Mesothelial cell of epicardium (in vitro differentiated cells): ENCODE measurements at regions not wholly inside any gene's neighbourhood (a gene's known extent, or its start where the extent isn't known, plus 50 kb on each side); places are given as distances from the start of the nearest gene placed in this dataset.
A peak's percentile ranks its signal among the peaks of the same experiment; 100 is the strongest.

Experiments used
- DNase-seq, 2 experiments: peaks; one replicate each; pipeline ENCODE4 v3.0.0; 2021; ENCODE audit warnings: low spot score in 2 of 2; ENCODE audit not compliant: unreplicated experiment in 2 of 2
- H3K27ac Mint-ChIP-seq: 2 replicates; pipeline ENCODE4 v1.8.0; 2021; ENCODE audit warnings: mixed read lengths
- H3K27me3 Mint-ChIP-seq: 2 replicates; pipeline ENCODE4 v1.8.0; 2021; ENCODE audit warnings: low read depth, mixed read lengths
- H3K36me3 Mint-ChIP-seq: 2 replicates; pipeline ENCODE4 v1.8.0; 2021; ENCODE audit warnings: mixed read lengths
- H3K4me1 Mint-ChIP-seq: 2 replicates; pipeline ENCODE4 v1.8.0; 2021; ENCODE audit warnings: mixed read lengths
- H3K4me3 Mint-ChIP-seq: 2 replicates; pipeline ENCODE4 v1.8.0; 2021; ENCODE audit warnings: mild to moderate bottlenecking, moderate library complexity, mixed read lengths
- H3K9me3 Mint-ChIP-seq: 2 replicates; pipeline ENCODE4 v1.8.0; 2021; ENCODE audit warnings: mixed read lengths
- CTCF ChIP-seq: fragments of 200-600 bp; sonication (generic); IDR thresholded peaks from one replicate; pipeline ENCODE4 v1.5.0; 2021; ENCODE audit warnings: antibody characterized with exemption; ENCODE audit not compliant: unreplicated experiment

DNA sequence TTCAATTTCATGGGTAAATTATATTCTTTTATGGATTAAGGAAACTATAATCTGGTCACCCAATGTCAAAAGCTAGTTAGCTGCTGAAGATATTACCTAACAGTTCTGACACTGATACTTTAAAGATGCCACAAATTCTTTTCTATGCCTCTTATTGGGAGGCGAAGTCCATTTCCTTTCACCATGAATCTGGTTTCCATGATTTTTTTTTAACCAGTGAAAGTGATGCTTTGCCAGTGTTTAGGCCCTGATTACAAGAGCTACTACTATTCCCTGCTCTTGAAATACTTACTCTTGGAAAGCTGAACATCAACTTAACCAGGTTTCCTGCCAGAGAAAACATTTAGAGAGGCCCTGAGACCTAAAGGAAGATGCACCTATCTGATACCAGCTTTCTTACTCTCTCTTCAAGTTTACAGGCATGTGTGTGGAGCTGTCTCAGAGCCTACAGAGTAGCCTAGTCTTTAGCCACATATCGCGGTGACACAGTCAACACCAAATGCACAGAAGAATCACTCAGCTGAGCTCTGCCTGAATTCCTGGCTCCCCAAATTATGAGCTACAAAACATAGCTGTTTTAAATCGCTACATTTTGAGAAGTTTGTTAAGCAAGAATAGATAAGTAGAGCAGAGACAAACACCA lies 1280.8 kb downstream of the PCDH7 start:
- no peak for TF ChIP-seq CTCF
- Mint-ChIP-seq H3K4me1 (peaks cover 14% of the 10 kb centered on the region), H3K9me3 (peaks cover 4% of the 10 kb centered on the region), H3K27me3 (no peaks in the 10 kb centered on the region), H3K4me3 (no peak overlapping the region), H3K36me3 (peaks cover 2% of the 10 kb centered on the region), H3K27ac (no peak overlapping the region)
- DNase-seq, result no peak

DNA sequence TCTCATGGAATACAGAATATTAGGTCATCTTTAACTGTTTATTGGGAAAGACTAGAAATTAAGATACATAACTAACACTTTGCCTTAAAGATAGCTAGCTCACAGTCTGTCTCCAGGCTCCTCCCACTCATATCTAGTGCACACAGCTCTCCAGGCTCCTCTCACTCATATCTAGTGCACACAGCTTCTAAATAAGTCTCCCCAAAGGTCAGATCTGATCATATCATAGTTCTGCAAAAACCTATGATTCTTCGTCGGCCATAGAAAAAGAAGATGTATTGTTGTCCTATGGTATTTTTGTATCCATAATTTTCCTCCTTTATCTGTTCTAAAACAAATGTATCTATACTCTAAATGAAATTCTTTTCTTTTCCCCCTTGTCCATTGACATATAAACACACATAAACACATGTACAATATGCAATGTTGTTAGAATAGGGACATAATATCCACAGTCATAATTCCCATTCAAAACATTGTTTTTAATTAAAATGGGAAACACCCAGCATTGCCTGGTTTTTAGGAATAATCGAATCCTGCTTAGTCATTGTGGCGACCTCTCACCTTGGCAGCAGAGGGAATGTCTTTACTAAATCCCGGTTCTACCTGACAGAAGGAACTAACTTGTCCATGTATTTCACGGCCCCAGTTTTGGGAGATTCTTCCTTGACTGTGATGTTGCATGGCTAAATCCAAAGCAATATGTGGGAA lies 1282.0 kb downstream of the PCDH7 start:
- Mint-ChIP-seq H3K4me3 (no peak overlapping the region), H3K36me3 (peaks cover 2% of the 10 kb centered on the region), H3K9me3 (peaks cover 4% of the 10 kb centered on the region), H3K27ac (no peak overlapping the region), H3K27me3 (no peaks in the 10 kb centered on the region), H3K4me1 (peaks cover 14% of the 10 kb centered on the region)
- DNase-seq, result no peak
- no peak for TF ChIP-seq CTCF

DNA sequence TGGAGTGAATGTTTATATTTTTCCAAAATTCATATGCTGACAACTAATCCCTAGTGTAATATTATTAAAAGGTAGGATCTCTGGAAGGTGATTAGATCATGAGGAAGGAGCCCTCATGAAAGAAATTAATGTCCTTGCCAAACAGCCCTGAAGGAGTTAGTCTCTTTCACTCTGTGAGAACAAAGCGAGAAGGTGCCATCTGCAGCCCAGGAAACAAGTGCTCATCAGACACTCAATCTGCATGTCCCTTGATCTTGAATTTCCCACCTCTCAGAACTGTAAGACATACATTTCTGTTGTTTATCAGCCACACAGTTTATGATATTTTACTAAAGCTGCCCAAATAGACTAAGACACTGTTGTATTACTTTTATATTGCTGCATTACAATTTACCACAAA lies 1283.4 kb downstream of the PCDH7 start:
- no peak overlapping the region for H3K4me3 Mint-ChIP-seq
- peaks cover 4% of the 10 kb centered on the region for H3K9me3 Mint-ChIP-seq
- TF ChIP-seq CTCF, result no peak
- peaks cover 2% of the 10 kb centered on the region for H3K36me3 Mint-ChIP-seq
- peaks cover 14% of the 10 kb centered on the region for H3K4me1 Mint-ChIP-seq
- H3K27ac Mint-ChIP-seq, result no peak overlapping the region
- no peaks in the 10 kb centered on the region for H3K27me3 Mint-ChIP-seq
- DNase-seq, result no peak

DNA sequence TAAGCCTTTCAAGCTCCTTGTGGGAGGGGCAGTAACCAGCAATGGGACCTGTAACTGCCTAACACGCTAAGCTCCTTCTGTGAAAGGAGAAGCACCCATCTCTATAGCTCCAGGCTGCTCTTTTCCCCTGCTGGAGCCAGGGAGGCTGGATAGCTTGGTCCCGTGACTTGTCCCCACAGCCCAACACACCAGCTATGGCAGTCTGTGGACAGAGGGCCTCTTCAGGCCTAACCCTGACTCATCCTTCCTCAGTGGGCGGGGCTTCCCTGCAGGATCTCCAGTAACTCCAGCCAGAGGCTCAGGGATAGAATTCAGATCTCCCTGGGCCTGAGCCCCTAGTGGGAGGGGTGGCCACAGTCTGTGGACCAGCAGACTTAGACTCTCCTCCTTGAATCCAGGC lies 1290.1 kb downstream of the PCDH7 start:
- H3K27ac Mint-ChIP-seq, result no peak overlapping the region
- no peak overlapping the region for H3K4me3 Mint-ChIP-seq
- peaks cover 22% of the 10 kb centered on the region for H3K9me3 Mint-ChIP-seq
- H3K27me3 Mint-ChIP-seq, result no peaks in the 10 kb centered on the region
- no peak for TF ChIP-seq CTCF
- H3K4me1 Mint-ChIP-seq, result no peaks in the 10 kb centered on the region
- no peak for DNase-seq
- peaks cover 2% of the 10 kb centered on the region for H3K36me3 Mint-ChIP-seq

DNA sequence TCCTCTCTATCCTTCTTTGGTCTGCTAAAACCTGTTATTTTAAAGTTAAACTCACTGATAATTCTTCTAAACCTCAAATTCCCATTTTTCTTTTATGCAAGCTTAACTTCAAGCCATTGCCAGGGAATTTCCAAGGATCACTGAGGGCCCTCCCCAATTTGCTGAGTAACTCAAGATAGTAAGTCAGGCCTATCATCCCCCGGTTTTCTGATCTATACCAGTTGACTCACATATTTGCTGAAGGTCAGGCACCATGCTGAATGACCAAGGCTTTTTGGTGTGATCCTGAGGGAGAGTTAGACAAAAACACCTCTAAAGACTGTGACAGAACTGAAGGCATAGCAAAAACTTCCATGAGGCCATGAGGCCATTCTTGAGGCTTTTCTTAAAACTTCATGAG lies 1301.9 kb downstream of the PCDH7 start:
- no peak for TF ChIP-seq CTCF
- H3K27me3 Mint-ChIP-seq, result no peaks in the 10 kb centered on the region
- no peak overlapping the region for H3K4me3 Mint-ChIP-seq
- DNase-seq, result no peak
- peaks cover 6% of the 10 kb centered on the region for H3K9me3 Mint-ChIP-seq
- peaks cover 18% of the 10 kb centered on the region for H3K4me1 Mint-ChIP-seq
- peak overlapping the region; percentile 59 for H3K27ac Mint-ChIP-seq
- H3K36me3 Mint-ChIP-seq, result no peaks in the 10 kb centered on the region
